Activated naive CD8-positive, alpha-beta T cell treated with anti-CD3 and anti-CD28 coated beads, Interleukin-2, amount 50 U/mL, for 24 hours (primary cell): ENCODE measurements at regions not wholly inside any gene's neighbourhood (a gene's known extent, or its start where the extent isn't known, plus 50 kb on each side); places are given as distances from the start of the nearest gene placed in this dataset.
"Not testable (repeated sequence)": the region's sequence is repeated elsewhere in the genome, so short reads cannot be mapped to it uniquely, and the experiment has no call there.

ENCODE experiments used
- ATAC-seq: fragments of 150-1000 bp; cut with Tn5 transposase; one replicate; pipeline ENCODE4 v1.10.0; 2021
- DNase-seq: peaks from one replicate; pipeline ENCODE4 v3.0.0; 2021
- H3K27ac Mint-ChIP-seq: one replicate; pipeline ENCODE4 v1.8.0; 2021; ENCODE audit warnings: mild to moderate bottlenecking, mixed read lengths
- H3K27me3 Mint-ChIP-seq: one replicate; pipeline ENCODE4 v1.8.0; 2021; ENCODE audit warnings: mixed read lengths
- H3K36me3 Mint-ChIP-seq: one replicate; pipeline ENCODE4 v1.8.0; 2021; ENCODE audit warnings: low read depth, mixed read lengths
- H3K4me1 Mint-ChIP-seq: one replicate; pipeline ENCODE4 v1.8.0; 2021; ENCODE audit warnings: mixed read lengths
- H3K4me3 Mint-ChIP-seq: one replicate; pipeline ENCODE4 v1.8.0; 2021; ENCODE audit warnings: mild to moderate bottlenecking, moderate library complexity, mixed read lengths
- H3K9me3 Mint-ChIP-seq: one replicate; pipeline ENCODE4 v1.8.0; 2021; ENCODE audit warnings: mixed read lengths

- Mint-ChIP-seq H3K36me3 (no peaks in the 10 kb centered on the region), H3K4me3 (no peak overlapping the region), H3K9me3 (no peaks in the 10 kb centered on the region), H3K27me3 (no peaks in the 10 kb centered on the region), H3K4me1 (no peaks in the 10 kb centered on the region), H3K27ac (no peak overlapping the region)
- ATAC-seq (no peak), DNase-seq (no peak)
These were observed 385.1 kb downstream of the DTWD2 start for GRCh38 chr5:118603278-118603677.

DNA sequence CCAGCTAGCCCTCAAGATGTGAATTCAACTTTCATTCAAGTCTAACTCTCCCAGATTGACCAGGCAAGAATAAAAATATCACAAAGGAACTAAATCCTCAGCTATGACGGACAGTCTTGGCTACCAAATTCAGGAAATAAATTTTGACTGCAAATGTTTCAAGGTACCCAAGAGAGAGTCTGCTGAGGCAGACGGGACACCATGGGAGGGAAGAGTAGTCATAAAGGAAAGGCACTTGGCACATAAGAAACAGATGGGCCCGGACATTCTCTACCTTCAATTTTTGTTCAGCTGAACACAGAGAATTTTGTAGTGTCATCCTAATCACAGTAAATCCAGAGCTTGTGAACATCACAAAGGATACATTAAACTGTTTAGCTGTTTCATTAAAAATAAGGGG is 390.0 kb downstream of the DTWD2 start:
- DNase-seq (no peak), ATAC-seq (no peak)
- no peaks in the 10 kb centered on the region for H3K9me3 Mint-ChIP-seq
- H3K4me1 Mint-ChIP-seq: no peaks in the 10 kb centered on the region
- no peaks in the 10 kb centered on the region for H3K36me3 Mint-ChIP-seq
- no peak overlapping the region for H3K4me3 Mint-ChIP-seq
- no peak overlapping the region for H3K27ac Mint-ChIP-seq
- H3K27me3 Mint-ChIP-seq: no peaks in the 10 kb centered on the region

GRCh38 chr5:118597543-118597942 is 390.8 kb downstream of the DTWD2 start:
- DNase-seq: no peak
- ATAC-seq: no peak
- no peaks in the 10 kb centered on the region for H3K9me3 Mint-ChIP-seq
- no peak overlapping the region for H3K27ac Mint-ChIP-seq
- no peaks in the 10 kb centered on the region for H3K36me3 Mint-ChIP-seq
- H3K27me3 Mint-ChIP-seq: no peaks in the 10 kb centered on the region
- no peak overlapping the region for H3K4me3 Mint-ChIP-seq
- H3K4me1 Mint-ChIP-seq: no peaks in the 10 kb centered on the region

- no peaks in the 10 kb centered on the region for H3K36me3 Mint-ChIP-seq
- ATAC-seq (no peak), DNase-seq (no peak)
- no peaks in the 10 kb centered on the region for H3K9me3 Mint-ChIP-seq
- no peak overlapping the region for H3K4me3 Mint-ChIP-seq
- H3K4me1 Mint-ChIP-seq: no peaks in the 10 kb centered on the region
- no peak overlapping the region for H3K27ac Mint-ChIP-seq
- H3K27me3 Mint-ChIP-seq: no peaks in the 10 kb centered on the region
These were observed 392.1 kb downstream of the DTWD2 start for GRCh38 chr5:118596255-118596654.

- H3K4me1 Mint-ChIP-seq: no peaks in the 10 kb centered on the region
- H3K4me3 Mint-ChIP-seq: no peak overlapping the region
- ATAC-seq: no peak
- no peak for DNase-seq
- H3K27me3 Mint-ChIP-seq: no peaks in the 10 kb centered on the region
- H3K9me3 Mint-ChIP-seq: no peaks in the 10 kb centered on the region
- H3K27ac Mint-ChIP-seq: no peak overlapping the region
- H3K36me3 Mint-ChIP-seq: no peaks in the 10 kb centered on the region
These were observed 395.4 kb downstream of the DTWD2 start for GRCh38 chr5:118593003-118593328.

- ATAC-seq (no peak), DNase-seq (no peak)
- H3K4me3 Mint-ChIP-seq: no peak overlapping the region
- no peak overlapping the region for H3K27ac Mint-ChIP-seq
- H3K36me3 Mint-ChIP-seq: no peaks in the 10 kb centered on the region
- H3K27me3 Mint-ChIP-seq: no peaks in the 10 kb centered on the region
- H3K4me1 Mint-ChIP-seq: no peaks in the 10 kb centered on the region
- no peaks in the 10 kb centered on the region for H3K9me3 Mint-ChIP-seq
These were observed 395.9 kb downstream of the DTWD2 start for GRCh38 chr5:118592229-118593002.

GRCh38 chr5:118590806-118591205 is 397.5 kb downstream of the DTWD2 start:
- DNase-seq (no peak), ATAC-seq (no peak)
- Mint-ChIP-seq H3K4me1 (no peaks in the 10 kb centered on the region), H3K27me3 (no peaks in the 10 kb centered on the region), H3K4me3 (no peak overlapping the region), H3K36me3 (no peaks in the 10 kb centered on the region), H3K27ac (no peak overlapping the region), H3K9me3 (no peaks in the 10 kb centered on the region)

DNA sequence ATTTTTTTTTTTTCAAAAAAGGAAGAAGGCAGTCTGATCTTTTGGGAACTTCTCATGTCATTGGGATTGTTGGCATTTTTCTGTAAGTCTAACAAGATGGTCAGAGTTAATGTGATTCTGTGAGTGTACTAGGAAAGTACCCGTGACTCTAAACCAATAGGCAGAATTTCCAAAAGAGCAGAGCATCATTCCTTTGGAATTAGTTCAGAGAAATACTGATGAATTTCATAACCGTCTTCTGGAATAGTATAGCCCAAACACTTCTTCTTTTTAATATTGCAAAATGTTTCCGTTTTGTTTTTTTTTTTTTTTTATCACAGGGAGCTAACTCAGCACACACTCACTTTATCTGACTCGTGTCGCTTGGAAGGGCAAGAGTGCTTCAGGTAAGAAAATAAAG is 407.4 kb downstream of the DTWD2 start:
- no peak overlapping the region for H3K27ac Mint-ChIP-seq
- no peak overlapping the region for H3K4me3 Mint-ChIP-seq
- no peaks in the 10 kb centered on the region for H3K4me1 Mint-ChIP-seq
- H3K36me3 Mint-ChIP-seq: no peaks in the 10 kb centered on the region
- no peaks in the 10 kb centered on the region for H3K9me3 Mint-ChIP-seq
- DNase-seq: no peak
- H3K27me3 Mint-ChIP-seq: no peaks in the 10 kb centered on the region
- no peak for ATAC-seq

GRCh38 chr5:118578093-118578492 is 410.3 kb downstream of the DTWD2 start:
- Mint-ChIP-seq H3K9me3 (peaks cover 5% of the 10 kb centered on the region), H3K4me3 (no peak overlapping the region), H3K27ac (no peak overlapping the region), H3K27me3 (no peaks in the 10 kb centered on the region), H3K36me3 (no peaks in the 10 kb centered on the region), H3K4me1 (no peaks in the 10 kb centered on the region)
- ATAC-seq (no peak), DNase-seq (no peak)

DNA sequence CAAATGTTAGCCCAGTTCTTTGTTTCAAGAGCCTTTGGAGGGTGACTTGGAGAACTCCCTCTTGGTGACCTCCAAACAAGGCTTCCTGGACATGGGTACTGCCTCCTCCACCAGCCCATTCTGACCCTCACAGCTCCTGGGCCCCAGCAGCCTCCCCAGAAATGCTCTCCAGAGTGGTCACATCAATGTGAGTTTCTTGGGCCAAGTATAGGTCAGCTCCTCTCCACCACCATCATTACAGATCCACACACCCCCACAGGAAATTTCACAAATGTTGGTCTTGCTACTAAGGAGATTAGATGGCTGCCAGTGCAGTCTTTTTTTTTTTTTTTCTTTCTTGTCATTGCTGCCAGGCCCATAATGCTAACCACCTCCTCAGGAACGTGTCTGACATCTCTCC is 410.7 kb downstream of the DTWD2 start:
- H3K4me3 Mint-ChIP-seq: no peak overlapping the region
- no peaks in the 10 kb centered on the region for H3K36me3 Mint-ChIP-seq
- DNase-seq (no peak), ATAC-seq (no peak)
- H3K27ac Mint-ChIP-seq: no peak overlapping the region
- H3K9me3 Mint-ChIP-seq: peaks cover 5% of the 10 kb centered on the region
- H3K4me1 Mint-ChIP-seq: no peaks in the 10 kb centered on the region
- no peaks in the 10 kb centered on the region for H3K27me3 Mint-ChIP-seq

DNA sequence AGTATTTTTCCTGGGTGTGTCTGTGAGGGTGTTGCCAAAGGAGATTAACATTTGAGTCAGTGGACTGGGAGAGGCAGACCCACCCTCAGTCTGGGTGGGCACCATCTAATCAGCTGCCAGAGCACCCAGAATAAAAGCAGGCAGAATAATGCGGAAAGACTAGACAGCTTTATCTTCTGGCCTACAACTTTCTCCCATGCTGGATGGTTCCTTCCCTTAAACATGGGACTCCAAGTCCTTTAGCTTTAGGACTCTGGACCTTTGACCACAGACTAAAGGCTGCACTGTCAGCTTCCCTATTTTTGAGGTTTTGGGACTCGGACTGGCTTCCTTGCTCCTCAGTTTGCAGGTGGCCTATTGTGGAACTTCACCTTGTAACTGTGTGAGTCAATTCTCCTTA is 418.1 kb downstream of the DTWD2 start:
- not testable (repeated sequence) for H3K36me3 Mint-ChIP-seq, H3K27ac Mint-ChIP-seq, H3K27me3 Mint-ChIP-seq, H3K4me1 Mint-ChIP-seq, H3K4me3 Mint-ChIP-seq, H3K9me3 Mint-ChIP-seq, ATAC-seq, DNase-seq

DNA sequence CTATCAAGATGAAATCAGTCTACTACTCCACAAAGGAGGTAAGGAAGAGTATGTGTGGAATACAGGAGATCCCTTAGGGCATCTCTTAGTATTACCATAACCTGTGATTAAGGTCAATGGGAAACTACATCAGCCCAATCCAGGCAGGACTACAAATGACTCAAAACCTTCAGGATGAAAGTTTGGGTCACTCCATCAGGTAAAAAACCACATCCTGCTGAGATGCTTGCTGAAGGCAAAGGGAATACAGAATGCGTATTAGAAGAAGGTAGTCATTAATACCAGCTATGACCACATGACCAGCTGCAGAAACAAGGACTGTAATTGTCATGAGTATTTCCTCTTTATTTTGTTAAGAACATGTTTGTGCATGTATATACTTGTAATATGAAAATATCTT is 418.8 kb downstream of the DTWD2 start:
- not testable (repeated sequence) for H3K9me3 Mint-ChIP-seq, H3K27me3 Mint-ChIP-seq, H3K4me3 Mint-ChIP-seq, ATAC-seq, DNase-seq, H3K4me1 Mint-ChIP-seq, H3K36me3 Mint-ChIP-seq, H3K27ac Mint-ChIP-seq

DNA sequence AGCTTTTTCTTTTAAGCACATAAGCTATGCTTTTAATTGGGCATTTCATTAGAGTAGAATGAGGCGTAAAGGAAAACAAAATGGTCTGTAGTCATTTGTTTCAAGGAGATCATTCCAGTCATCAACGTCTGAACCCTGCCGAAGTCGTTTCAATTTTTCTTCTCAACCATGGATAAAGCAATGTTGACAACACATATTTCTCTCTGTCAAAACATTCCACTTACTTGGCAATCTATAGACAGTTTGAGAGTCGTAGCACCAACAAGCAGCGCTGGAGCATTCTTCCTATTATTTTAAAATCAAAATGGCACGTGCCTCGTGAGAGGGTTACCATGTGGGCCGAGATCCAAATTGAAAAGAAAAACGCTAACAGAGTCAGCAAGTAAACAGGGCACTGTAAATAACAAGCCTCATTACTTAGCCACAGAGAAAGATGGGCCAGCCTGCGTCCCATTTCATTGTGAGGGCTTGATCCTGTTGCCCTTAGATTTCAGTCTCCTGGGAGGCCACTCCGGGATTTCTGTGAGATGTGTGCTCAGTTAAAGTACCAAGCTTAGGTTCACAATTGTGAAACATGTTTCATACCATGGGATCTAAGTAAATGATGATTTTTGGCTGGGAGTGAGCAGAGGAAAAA is 422.9 kb downstream of the DTWD2 start:
- Mint-ChIP-seq H3K27me3 (no peaks in the 10 kb centered on the region), H3K36me3 (no peaks in the 10 kb centered on the region), H3K4me1 (no peaks in the 10 kb centered on the region), H3K9me3 (no peaks in the 10 kb centered on the region), H3K4me3 (no peak overlapping the region), H3K27ac (no peak overlapping the region)
- ATAC-seq: no peak
- no peak for DNase-seq

DNA sequence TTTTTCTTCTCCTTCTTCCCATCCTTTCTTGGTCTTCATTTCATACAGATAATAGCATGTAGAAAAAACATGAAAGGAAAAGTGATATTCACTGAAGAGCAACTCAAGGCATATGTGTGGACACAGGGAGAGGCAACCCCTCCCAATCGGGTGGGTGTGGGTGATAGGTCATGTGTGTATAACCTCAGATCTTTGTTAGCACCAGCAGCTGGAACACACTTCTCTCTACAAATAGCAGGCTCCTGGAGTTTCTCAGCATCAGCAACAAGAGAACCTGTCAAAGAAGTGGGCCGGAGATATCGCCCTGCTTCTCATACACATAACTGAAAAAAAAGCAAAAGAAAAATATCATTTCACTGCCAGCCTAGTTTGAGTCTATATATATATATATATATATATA is 426.4 kb downstream of the DTWD2 start:
- H3K27me3 Mint-ChIP-seq: no peaks in the 10 kb centered on the region
- DNase-seq (no peak), ATAC-seq (no peak)
- H3K9me3 Mint-ChIP-seq: no peaks in the 10 kb centered on the region
- H3K4me1 Mint-ChIP-seq: no peaks in the 10 kb centered on the region
- no peak overlapping the region for H3K27ac Mint-ChIP-seq
- no peak overlapping the region for H3K4me3 Mint-ChIP-seq
- H3K36me3 Mint-ChIP-seq: no peaks in the 10 kb centered on the region

DNA sequence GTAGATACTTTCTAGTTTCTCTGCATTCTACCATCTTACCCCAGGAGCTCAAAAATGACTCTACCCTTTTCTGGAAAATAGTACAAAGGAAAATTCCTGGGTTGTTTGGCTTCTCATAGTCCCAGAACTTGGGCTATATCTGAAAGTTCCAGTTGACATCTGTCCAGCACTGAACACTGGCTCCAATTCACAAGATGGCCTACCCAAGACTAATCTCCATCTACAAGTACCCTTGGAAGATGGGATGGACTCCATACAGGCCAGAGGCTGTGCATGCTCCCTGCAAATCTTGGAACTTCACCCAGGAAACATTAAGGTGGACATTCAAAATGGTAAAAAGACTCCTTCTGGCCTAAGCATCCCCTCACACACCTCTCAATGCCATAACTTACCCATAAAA is 427.1 kb downstream of the DTWD2 start:
- DNase-seq: no peak
- Mint-ChIP-seq H3K9me3 (no peaks in the 10 kb centered on the region), H3K4me3 (no peak overlapping the region), H3K4me1 (no peaks in the 10 kb centered on the region), H3K36me3 (no peaks in the 10 kb centered on the region), H3K27me3 (no peaks in the 10 kb centered on the region), H3K27ac (no peak overlapping the region)
- ATAC-seq: no peak

DNA sequence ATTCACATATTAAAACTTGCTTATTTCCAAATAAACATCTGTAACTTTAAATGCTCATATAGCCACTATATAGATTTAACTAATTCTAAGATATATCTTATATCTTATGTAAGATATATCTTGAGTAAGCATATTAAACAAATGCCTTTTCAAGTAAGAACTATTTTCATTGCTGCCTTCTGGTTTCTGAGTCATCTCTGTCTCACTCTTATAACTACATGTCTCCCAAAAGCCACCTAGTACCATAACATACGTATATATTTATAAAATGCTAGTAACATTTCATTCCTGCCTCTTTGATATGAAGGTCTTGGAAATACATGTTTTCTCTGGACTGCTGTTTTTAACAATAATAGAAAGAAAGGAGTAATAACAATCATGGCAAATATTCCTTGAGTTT is 429.5 kb downstream of the DTWD2 start:
- no peaks in the 10 kb centered on the region for H3K36me3 Mint-ChIP-seq
- no peaks in the 10 kb centered on the region for H3K27me3 Mint-ChIP-seq
- no peak for ATAC-seq

More for the DNA sequence above, 429.5 kb downstream of the DTWD2 start:
- DNase-seq: no peak
- Mint-ChIP-seq H3K9me3 (no peaks in the 10 kb centered on the region), H3K4me1 (no peaks in the 10 kb centered on the region), H3K27ac (no peak overlapping the region), H3K4me3 (no peak overlapping the region)
